ENCODE measurements at regions not wholly inside any gene's neighbourhood (a gene's known extent, or its start where the extent isn't known, plus 50 kb on each side); places are given as distances from the start of the nearest gene placed in this dataset.

- no peak for DNase-seq (ENCODE audit: low read depth)
- no peak for TF ChIP-seq CTCF (IDR thresholded peaks at IDR 0.05; ENCODE audit: control insufficient read depth, extremely low read depth, insufficient read depth)
- H3K4me3 ChIP-seq (ENCODE audit: low read depth, low read length) = no peak overlapping the region
Observed at GRCh38 chr2:226139759-226140158, 659.9 kb downstream of the IRS1 start.

- TF ChIP-seq CTCF (IDR thresholded peaks at IDR 0.05; ENCODE audit: control insufficient read depth, extremely low read depth, insufficient read depth) = no peak
- H3K4me3 ChIP-seq (ENCODE audit: low read depth, low read length) = no peak overlapping the region
- DNase-seq (ENCODE audit: low read depth) = no peak
Observed at GRCh38 chr2:226137201-226137811, 662.3 kb downstream of the IRS1 start.

GRCh38 chr2:226136739-226137138, 662.9 kb downstream of the IRS1 start:
- no peak overlapping the region for H3K4me3 ChIP-seq (ENCODE audit: low read depth, low read length)
- no peak for TF ChIP-seq CTCF (IDR thresholded peaks at IDR 0.05; ENCODE audit: control insufficient read depth, extremely low read depth, insufficient read depth)
- no peak for DNase-seq (ENCODE audit: low read depth)

GRCh38 chr2:226135861-226136548, 663.6 kb downstream of the IRS1 start:
- H3K4me3 ChIP-seq (ENCODE audit: low read depth, low read length) = no peak overlapping the region
- no peak for TF ChIP-seq CTCF (IDR thresholded peaks at IDR 0.05; ENCODE audit: control insufficient read depth, extremely low read depth, insufficient read depth)
- DNase-seq (ENCODE audit: low read depth) = no peak

GRCh38 chr2:226132323-226133215, 667.1 kb downstream of the IRS1 start:
- H3K4me3 ChIP-seq (ENCODE audit: low read depth, low read length) = no peak overlapping the region
- no peak for DNase-seq (ENCODE audit: low read depth)
- TF ChIP-seq CTCF (IDR thresholded peaks at IDR 0.05; ENCODE audit: control insufficient read depth, extremely low read depth, insufficient read depth) = no peak

DNA sequence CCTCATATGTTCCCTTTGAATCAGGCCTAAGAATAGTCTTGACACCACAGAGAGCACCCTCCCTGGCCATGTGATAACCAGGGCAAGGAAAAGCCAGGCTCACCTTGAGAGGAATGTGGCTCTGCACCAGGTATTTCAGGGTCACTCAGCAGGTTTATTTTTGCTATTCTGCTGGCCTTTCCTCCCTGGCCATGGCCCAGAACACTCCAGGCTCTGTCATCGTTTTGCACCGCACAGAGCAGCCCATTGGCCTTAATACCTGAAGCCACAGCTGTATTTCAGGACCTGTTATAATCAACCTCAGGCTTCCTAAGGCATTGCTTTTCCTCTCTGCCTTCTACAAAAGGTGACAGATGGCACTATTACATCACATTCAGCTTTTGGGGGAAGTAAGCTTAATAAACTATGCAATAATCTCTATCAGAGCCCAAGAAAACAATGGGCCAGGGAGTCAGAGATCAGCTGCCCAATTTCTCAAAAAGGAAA, 668.3 kb downstream of the IRS1 start:
- no peak for TF ChIP-seq CTCF (IDR thresholded peaks at IDR 0.05; ENCODE audit: control insufficient read depth, extremely low read depth, insufficient read depth)
- no peak for DNase-seq (ENCODE audit: low read depth)
- no peak overlapping the region for H3K4me3 ChIP-seq (ENCODE audit: low read depth, low read length)

Data from LNCaP clone FGC (cell line).